CD4-positive, alpha-beta T cell treated with Interleukin-4 for 1 hour (primary cell): ENCODE measurements at regions not wholly inside any gene's neighbourhood (a gene's known extent, or its start where the extent isn't known, plus 50 kb on each side); places are given as distances from the start of the nearest gene placed in this dataset.

Experiments
- DNase-seq, 2 donors: peaks; one replicate each; pipeline ENCODE4 v3.0.0-alpha.2; 2020 to 2022

DNA sequence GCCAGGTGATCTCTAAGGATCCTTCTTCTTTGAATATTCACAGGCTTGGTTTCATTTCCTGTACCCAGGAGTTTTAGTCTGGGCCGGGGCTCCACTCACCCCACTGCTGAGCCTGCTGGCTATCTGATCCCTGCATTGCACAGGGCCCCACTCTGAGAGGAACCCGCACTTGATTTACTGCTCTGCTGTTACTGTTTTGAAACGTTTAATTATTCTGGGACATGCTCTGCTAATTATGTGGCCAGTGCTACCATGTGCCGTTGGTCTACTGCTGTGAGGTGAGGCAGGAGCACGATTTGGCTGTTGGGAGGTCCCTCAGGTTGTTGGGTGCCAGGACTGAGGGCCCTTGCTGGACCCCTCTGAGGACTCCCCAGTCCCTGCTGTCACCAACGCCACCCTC is 108.7 kb upstream of the SIRPA start:
- no peak for DNase-seq

DNA sequence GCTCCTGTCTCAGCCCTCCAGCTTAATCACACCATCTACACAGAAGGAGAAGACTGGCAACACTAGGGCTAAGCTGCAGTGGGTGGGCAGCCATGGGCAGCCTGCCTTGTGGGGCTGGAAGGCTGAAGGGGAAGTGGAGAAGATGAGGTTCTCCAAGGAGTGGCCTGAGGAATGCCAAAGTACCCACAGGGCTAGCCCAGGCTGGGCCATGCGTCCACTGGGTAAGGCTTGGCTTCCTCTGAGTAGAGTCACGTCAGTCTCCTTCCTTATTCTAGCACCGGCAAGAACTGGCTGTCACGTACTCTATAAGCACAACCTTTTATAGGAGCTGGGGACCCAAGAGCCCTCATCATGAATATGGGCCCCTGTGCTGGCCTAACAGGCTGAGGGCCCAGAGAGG is 110.6 kb upstream of the SIRPA start:
- DNase-seq, result no peak

DNA sequence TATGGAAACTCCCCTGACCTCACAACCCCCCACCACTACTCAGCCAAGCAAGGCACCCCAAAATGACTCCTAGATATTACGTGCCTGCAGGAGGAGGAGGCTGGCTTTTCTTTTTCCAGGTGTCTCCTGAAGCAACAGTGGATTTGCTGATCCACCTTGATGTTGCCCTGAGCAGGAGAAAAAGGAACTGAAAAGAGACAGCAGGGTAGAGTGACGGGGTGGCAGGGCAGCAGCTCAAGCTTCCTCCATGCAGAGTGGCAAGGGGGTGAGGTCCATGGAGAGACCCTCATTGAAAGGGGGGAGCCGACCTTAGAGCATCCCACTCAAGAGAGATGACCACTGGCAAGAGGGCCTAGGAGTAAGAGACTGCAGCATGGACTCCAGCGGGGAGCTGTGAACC is 112.0 kb upstream of the SIRPA start:
- DNase-seq, result no peak

DNA sequence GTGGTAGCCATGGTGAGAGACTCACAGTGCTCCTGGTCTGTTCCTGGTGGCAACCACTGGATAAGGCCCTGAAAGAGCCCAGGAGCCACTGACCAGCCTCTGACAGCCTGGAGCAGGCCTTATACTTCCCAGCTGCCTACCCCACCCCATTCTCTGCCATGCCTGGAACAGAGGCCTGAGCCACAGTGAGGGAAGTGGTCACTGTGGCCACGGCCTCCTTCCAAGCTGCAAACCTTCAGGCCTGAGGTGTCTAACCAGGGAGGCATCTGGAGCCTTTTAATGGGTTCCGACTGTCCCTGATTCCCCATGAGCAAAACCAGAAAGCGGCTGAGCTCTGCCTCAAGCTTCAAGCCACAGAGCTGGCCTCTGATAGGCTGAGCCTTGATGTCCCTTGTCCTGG is 113.0 kb upstream of the SIRPA start:
- DNase-seq, result no peak

DNA sequence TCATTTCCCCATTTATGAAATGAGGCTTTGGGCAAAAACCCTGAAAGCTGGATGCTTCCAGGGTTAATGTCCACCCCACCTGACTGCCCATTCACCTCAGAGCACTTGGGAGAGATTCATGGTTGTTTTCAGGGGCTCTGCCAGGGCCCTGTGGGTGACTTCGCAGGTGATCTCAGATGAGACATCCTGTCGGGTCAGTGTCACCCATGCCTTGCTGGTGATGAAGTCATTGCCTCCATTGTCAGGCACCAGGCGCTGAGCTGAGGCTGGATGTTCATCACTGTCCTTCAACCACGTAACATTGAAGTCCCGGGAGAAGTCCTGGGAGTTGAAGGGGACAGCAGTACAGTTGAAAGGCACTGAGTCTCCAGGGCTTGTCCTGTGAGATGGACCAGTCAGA is 115.6 kb upstream of the SIRPA start:
- DNase-seq, result no peak

DNA sequence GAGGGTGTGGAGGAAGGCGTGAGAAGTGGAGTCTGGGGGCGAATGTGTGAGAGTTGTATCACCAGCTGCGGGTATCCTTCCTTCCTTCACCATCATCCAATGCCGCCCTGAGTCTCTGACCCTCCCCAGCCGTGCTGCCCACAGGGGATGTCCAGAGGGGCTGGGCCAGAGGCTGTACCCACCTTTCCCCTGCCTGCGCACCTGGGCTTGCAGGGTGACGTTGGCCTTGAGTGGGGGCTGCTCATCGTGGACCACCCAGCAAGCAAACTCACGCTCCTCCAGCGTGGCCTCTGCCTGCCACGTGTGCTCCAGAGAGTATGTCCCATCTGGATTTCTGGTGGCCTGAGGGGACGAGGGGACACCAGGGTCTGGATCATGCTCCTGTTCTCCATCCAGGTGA is 116.9 kb upstream of the SIRPA start:
- DNase-seq, result no peak

DNA sequence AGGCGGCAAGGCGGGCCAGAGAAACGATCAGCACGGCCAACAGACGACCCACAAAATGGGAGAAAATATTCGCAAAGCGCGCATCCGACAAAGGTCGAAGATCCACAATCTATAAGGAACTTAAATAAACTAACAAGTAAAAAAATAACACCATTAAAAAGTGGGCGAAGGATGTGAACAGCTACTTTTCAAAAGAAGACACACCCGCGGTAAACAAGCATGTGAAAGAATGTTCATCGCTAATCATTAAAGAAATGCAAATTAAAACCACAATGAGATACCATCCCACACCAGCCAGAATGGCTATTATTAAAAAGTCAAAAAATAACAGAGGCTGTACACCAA is 117.8 kb upstream of the SIRPA start:
- no peak for DNase-seq

DNA sequence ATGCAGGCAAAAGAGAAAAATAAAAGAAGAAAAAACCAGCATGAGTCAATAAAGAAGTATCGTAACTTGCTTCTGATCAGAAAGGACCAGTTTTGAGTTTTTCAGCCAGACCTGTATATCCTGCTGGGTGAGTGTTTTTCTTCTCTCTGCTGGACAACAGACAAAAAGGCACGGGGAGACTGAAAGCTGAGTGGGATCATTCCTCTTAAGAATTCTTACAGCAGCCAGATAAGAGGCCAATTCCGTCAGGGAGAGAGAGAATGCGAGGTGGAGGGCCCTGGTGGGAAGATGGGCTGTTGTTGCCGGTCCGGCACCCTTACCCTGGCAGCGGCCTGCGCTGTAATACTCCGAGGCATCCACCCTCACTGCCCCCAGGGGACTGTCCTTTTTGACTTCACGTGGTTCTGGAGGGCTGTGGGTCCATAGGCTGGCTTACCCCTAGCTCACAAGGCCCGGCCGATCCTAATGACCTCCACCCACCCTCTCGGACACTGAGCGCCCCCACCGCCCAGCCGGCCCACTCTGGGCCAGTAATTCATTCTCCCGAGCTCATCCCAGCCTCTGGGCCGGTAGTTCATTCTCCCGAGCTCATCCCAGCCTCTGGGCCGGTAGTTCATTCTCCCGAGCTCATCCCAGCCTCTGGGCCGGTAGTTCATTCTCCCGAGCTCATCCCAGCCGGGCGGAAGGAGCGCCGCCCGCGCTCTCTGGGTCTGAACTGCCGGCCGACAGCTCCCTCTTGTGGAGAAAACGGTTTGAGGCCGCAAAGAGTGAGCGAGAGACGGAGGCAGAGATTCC is 118.3 kb upstream of the SIRPA start:
- peak; percentile 83 to 84 for DNase-seq

DNA sequence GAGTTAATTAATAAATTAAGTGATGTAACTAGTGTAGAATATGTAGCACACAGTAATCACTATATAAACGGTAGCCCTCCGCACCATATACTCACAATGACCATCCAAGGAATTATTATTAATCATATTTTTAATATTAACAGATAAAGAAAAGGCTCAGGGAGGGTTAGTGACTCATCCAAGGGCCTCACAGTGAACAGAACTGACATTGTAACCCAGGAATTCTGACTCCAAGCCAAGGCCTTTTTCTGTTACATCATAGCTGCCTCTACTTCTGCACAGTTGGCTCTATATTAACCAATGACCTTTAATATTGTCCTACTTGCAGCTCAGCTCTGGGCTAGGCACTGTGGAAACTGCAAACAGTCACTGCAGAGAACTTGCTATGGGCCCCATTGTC is 117.5 kb upstream of the SIRPG start:
- no peak for DNase-seq

DNA sequence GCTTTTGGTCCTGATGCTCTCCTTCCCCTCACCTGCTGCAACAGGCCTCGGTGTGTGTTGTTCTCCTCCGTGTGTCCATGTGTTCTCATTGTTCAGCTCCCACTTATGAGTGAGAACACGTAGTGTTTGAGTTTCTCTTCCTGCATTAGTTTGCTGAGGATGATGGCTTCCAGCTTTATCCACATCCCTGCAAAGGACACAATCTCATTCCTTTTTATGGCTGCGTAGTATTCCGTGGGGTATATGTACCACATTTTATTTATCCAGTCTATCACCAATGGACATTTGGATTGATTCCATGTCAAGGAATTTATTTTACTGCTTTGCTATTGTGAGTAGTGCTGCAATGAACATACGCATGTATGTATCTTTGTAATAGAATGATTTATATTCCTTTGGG is 116.9 kb upstream of the SIRPG start:
- no peak for DNase-seq

DNA sequence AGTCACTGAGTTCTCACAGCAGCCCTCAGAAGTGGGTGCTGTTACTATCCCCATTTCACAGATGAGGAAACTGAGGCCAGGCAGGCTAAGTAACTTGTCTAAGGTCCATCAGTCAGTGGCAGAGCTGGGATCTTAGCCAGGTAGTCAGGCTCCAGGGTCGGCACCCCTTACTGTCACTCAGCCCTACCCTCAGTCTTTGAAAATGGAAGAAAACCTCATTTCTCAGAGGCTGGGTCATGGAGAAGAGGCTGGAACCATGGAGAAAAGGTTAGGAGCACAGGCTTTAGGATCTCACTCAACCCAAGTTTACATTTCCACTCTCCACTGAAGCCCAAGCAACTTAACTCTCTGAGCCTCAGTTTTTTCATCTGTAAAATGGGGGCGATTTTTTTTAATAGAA is 116.2 kb upstream of the SIRPG start:
- DNase-seq, result no peak

DNA sequence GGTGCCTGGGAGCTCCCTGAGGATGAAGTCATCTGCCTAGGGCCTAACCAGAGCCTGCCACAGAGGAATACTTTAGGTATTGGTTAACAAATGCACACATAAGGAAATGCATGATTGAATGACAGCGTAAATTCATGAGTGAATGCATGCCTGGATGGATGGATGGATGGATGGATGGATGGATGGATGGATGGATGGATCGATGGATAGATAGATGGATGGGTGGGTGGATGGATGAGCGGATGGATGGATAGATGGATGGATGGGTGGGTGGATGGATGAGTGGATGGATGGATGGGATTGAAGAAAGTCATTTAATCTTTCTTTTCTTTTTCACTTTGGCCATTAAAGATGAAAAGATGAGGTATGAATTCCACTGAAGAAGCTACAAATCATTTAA is 111.9 kb upstream of the SIRPG start:
- DNase-seq, result no peak

DNA sequence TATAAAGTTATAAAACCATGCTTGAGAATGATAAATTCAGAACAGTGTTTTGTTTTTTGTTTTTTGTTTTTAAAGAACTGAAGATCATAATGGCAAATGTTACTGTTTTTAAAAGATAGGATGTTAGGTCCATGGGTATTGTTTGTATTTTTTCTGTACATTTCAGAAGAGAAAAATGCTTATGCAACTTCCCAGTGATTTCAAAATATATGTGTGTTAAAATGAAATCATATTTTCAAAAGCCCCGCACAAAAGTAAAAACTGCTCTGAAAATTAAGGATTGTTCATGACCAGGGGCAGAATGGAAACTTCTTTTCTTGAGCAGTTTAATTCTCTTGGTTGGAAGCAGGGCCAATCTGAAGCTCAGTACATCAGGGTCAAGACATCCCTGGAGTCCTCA is 109.2 kb upstream of the SIRPG start:
- DNase-seq, result no peak

DNA sequence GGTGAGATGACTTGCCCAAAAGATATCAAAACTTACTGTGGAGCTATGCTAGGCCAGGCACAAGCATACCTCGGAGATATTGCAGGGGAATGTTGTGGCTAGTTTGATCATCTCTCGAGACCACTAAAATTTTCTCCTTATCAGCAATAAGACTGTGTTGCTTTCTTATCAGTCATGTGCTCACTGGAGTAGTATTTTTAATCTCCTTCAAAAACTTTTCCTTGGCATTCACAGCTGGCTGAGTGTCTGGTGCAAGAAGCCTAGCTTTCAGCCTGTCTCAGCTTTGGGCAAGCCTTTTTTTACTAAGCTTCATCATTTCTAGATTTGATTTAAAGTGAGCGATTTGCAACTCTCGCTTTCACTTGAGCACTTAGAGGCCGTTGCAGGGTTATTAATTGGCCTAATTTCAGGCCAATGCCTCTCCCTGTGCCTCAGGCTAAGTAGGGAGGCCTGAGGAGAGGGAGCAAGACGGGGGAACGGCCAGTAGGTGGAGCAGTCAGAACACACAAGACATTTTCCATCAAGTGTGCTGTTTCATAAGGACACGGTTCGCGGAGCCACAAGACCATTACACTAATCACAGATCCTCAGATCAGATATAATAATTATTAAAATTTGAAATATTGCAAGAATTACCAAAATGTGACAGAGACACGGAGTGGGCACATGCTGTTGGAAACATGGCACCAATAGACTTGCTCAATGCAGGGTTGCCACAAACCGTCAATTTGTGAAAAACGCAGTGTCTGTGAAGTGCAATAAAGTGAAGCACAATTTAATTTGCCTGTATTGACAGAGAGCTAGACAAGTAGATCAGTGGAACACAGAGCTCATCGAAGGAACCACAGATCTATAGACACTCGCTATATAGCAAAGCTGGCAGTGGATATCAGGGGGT is 106.8 kb upstream of the SIRPG start:
- peak; percentile 57 to 67 for DNase-seq

DNA sequence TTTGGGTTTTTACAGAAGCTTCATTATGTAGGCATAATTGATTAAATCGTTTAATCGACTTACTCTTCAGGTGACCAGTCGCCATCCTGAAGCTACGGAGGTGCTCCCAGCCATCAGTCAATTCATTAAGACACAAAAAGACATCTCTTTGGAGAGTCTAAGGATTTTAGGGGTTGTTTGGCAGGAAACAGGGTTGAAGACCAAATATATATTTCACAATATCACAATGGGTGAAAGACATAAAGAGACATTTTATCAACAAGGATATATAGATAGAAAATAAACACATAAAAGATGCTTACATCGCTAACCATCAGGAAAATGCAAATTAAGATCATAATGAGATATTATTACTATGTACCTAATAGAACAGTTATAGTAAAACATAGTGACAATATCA is 104.0 kb upstream of the SIRPG start:
- DNase-seq, result no peak

DNA sequence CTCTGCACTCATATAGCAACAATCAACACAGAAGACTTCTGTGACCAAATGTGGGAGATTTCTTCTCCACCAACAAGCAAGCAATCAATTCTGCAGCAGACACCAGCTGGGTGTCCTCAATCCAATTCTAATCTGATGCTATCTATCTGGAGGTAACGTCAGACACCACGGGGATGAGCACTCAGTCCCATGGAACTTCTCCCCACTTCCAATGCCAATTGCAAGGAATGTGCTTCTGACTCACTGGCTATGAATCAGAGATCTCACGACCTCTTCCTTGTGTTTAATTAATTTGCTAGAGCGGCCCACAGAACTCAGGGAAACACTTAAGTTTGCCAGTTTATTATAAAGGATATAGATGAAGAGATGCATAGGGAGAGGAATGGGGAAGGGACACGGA is 103.5 kb upstream of the SIRPG start:
- no peak for DNase-seq

DNA sequence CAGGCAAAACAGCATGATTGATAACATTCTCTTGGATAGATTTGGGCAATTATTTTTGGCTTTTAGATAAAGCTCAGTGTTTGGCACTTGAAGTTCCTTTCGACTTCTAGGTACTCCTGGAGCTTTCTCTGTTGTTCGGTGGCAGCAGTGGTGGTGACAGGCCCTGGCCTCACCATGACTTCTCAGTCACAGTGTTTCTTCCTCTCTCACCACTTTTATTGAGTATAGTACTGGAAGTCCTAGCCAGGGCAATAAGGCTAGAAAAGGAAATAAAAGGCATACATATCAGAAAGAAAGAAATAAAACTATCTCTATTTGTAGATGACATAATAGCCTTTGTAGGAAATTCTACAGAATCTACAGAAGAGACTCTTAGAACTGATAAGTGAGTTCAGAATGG is 101.2 kb upstream of the SIRPG start:
- DNase-seq, result no peak

DNA sequence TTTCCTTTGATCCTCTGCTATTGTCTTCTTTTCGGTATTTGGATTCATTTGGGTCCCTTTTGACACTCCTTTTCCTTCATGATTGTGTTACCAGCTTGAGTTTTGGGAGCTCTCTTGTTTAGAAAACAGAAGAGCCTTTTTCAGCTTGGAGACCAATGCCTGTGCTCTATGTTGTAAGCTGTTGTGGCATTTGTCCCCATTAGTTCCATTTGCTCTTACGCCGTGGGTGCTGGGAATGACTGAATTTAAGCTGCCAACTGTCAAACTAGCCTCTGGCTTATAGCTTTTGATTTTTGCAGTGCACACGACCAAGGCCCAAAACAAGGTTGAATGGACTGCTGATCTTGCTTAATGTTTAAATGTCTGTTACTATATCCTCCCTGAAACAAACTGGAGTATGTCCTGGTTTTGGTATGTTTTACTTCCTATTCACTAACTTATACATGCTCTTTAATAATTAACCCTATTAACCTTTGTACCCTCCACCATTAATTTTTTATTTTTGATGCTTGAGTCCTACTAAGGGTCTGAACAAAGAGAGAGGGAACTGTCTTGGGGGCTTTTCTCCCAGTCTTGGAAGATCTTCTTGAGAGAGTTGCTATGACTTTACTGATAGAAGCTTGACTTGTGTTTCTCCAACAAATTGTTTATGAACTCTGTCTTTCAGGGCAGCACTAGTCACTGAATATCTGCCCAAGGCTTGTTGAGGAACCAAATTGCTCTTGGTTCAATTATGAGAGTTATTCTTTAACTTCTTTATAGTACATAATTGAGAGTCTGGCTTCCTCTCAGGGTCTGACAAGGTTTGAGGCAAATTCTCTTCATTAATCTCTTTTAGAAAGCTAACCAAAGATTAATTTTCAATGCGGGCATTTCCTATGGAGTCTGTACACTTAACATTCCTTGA is 100.3 kb upstream of the SIRPG start:
- no peak for DNase-seq

DNA sequence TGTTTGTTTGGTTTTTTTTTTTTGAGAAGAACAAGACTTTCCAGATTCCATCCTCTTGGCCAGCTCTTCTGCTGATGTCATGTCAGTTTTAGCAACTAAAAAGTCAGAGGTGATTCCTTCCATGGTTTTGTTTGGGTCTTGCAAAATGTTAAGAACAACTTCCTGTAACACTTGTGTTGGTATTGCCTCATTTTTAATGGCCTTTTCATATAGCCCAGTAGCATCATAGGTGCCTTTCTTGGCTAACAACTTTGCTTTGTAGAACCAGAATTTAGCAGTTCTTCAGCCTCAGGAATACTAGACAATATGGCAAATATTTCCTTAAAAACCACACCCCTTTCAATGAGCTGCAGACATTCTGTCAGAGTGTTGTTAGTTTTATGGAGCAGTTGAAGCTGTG is 99.5 kb upstream of the SIRPG start:
- no peak for DNase-seq

DNA sequence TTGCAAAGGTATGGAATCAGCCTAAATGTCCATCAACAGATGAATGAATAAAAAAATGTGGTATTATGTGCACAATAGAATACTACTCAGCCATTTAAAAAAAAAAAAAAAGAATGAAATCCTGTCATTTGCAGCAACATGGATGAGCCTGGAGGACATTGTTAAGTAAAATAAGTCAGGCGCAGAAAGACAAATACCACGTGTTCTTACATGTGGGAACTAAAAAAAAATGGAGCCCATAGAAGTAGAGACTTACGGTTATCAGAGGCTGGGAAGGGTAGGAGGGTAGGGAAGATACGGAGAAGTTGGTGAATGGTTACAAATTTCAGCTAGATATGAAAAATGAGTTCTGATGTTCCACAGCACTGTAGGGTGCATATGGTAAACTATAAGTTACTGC is 97.2 kb upstream of the SIRPG start:
- no peak for DNase-seq

DNA sequence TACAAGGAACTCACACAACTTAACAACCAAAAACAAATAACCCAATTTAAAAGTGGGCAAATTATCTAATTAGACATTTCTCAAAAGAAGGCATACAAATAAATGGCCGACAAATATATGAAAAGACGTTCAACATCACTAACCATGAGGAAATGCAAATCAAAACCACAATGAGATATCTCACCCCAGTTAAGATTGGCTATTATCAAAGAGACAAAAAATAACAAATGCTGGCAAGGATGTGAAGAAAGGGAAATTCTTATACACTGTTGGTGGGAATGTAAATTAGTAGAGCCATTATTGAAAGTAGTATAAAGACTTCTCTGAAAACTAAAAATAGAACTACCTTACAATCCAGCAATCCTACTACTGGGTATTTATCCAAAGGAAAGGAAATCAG is 96.7 kb upstream of the SIRPG start:
- DNase-seq, result no peak

DNA sequence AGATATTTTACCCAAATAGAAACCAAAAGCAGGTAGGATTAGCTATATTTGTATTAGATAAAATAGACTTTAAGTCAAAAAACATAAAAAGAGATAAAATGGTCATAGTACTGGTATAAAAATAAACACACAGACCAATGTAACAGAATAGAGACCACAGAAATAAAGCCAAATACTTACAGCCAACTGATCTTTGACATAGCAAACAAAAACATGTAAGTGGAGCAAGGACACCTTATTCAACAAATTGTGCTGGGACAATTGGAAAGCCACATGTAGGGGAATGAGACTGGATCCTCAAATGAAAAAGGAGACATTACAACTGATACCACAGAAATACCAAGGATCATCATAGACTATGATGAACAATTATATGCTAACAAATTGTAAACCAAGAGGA is 94.5 kb upstream of the SIRPG start:
- DNase-seq, result no peak

DNA sequence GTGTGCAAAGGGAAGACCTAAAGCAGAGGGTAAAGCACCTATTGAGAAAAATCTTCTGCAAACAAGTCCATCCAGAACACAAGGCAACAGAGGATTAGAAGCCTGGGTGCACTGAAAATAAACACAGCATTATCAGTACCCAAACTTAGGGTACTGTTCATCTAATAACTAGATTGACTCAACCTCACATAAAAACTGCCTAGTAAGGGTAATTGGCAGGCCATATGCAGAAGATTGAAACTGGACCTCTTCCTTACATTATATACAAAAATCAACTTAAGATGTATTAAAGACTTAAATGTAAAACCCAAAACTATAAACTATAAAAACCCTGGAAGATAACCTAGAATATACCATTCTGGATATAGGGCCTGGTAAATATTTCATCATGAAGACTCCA is 91.2 kb upstream of the SIRPG start:
- no peak for DNase-seq
